GM21390 (cell line): ENCODE measurements at regions not wholly inside any gene's neighbourhood (a gene's known extent, or its start where the extent isn't known, plus 50 kb on each side); places are given as distances from the start of the nearest gene placed in this dataset.
"Not testable (repeated sequence)": the region's sequence is repeated elsewhere in the genome, so short reads cannot be mapped to it uniquely, and the experiment has no call there.

Experiments
- ATAC-seq: cut with Tn5 transposase; IDR thresholded peaks from one replicate; pipeline ENCODE4 v1.9.1; 2021; ENCODE audit not compliant: unreplicated experiment

DNA sequence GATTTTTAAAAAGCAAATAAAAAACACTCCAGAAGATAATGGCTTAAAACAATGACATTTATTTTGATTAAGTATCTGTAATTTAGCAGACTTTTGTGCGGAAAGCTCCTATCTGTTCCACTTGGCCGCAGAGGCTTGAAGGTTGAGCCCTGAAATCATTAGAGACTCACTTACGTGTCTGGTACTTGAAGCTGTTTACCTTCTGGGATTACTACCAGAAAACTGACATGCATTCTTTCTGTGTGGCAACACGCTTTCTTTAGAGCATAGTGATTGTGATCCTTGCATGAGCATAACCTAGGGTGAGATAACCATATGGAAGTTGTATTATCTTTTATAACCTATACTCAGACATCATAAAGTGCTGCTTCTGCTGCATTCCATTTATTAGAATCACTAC is 298.5 kb downstream of the SI start:
- ATAC-seq = no peak

DNA sequence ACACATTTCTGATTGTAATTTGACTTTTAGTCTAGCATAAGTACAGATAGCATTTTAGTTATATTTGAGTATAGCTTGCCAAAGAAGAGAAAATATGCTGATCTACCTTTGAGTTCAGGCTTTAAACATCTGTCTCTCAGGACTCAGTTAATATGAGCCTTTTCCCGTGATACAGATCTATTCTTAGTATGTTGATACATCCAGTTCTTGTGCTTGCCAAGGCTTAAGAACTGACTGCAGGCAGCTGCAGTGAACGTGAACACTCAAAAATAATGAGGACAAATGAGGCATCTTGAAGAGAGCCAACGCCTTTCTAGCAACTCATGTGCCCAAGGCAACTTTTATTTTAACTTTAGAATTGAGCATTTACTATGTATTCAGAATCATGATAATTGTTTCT is 325.5 kb downstream of the SI start:
- no peak for ATAC-seq

DNA sequence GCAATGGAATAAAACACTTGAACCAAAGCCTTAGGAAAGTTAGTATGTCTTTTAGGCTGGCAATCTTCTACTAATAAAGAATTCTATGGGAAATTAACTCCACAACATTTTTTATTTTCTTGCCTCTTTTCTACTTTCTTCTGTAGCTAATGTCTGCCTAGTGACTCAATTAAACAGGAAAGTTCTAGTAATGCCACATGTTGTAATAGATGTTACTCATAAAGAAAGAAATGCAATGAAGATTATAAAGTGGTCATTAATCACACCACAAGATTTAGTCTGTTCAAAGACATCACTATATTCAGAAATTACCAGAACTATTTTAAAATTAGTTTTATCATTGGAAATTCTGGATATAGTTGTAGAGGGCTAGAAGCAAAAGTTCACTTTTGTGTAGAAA is 329.7 kb downstream of the SI start:
- ATAC-seq = no peak

DNA sequence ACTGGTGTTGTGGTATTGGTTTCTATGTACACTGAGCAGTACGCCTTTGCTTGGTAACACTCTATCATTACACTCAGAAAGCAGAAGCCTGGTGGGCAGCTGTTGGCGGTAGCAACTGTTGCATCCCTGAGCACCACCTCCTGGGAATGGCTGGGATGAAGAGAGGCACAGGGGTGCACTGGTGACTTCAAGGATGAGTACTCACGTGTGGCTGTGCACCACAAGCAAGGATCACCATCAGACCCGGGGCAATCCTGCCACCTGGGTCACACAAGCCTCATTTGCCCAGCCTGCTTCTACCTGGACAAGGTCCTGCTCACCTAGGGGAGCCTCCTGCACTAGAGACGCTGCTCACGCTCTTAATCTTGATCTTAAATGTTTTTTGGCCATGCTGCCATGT is 336.4 kb downstream of the SI start:
- no peak for ATAC-seq

GRCh38 chr3:164737174-164737573 is 341.1 kb downstream of the SI start:
- ATAC-seq = no peak

DNA sequence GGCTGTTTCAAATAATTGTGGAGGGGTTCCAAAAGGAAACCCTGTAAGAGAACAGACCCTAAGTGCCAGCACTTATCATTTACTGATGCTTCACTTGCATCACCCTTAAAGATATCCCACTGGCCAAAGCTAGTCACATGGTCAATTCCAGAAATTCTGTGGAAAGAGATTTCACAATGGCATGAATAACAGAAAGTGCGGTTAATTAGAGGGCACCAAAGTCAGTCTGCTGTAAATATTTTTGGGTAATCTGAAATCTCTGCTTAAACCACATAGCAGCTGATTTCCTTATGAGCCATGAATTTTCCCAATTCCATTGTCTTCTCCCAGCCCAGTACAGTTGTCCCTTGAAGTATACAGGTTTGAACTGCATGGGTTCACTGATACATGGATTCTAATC is 346.1 kb downstream of the SI start:
- ATAC-seq = no peak

- ATAC-seq = no peak
Measured at GRCh38 chr3:164730815-164731360, 347.4 kb downstream of the SI start.

DNA sequence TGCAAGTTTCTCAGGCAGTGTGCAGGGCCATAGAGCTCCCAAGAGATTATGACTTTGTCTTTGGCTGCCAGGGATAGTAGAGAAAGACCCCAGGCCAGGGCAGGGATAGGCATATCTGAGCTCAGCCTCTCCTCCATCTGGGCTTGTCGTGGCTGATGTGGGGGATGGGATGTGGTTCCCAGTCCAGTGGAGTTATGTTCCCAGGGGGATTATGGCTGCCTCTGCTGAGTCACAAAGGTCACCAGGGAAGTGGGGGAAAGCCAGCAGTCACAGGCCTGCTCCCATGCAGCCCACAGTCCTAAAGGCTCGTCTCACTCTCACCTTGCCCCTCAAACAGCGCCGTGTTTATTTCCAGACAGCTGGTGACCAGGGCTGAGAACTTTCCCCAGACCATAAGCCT is 354.9 kb downstream of the SI start:
- no peak for ATAC-seq

DNA sequence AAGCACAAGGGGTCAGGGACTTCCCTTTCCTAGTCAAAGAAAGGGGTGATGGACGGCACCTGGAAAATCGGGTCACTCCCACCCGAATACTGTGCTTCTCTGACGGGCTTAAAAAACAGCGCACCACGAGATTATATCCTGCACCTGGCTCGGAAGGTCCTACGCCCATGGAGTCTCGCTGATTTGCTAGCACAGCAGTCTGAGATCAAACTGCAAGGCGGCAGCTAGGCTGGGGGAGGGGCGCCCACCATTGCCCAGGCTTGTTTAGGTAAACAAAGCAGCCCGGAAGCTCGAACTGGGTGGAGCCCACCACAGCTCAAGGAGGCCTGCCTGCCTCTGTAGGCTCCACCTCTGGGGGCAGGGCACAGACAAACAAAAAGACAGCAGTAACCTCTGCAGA is 375.5 kb downstream of the SI start:
- not testable (repeated sequence) for ATAC-seq

GRCh38 chr3:164687902-164688301 is 390.4 kb downstream of the SI start:
- no peak for ATAC-seq

GRCh38 chr3:164687211-164687610 is 391.1 kb downstream of the SI start:
- ATAC-seq = no peak

- ATAC-seq = no peak
Measured at GRCh38 chr3:164683489-164683888, 394.8 kb downstream of the SI start.

GRCh38 chr3:164679245-164679644 is 399.1 kb downstream of the SI start:
- no peak for ATAC-seq

DNA sequence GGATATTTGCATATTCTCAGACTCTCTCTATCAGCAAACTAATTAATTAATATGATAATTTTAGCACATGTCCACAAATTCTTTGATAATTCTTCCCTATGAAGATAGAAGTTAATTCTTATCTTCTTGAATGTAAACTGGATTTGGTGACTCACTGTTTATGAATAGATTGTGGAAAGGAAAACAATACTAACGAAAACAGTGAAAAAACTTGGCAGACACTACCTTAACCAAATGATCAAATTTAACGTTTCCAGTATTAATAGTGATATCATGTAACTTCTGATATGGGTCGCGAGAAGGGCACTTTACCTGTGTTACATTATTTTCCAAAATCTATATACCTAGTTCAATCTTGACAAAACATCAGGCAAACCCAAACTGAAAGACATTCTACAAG is 401.0 kb downstream of the SI start:
- ATAC-seq = no peak

DNA sequence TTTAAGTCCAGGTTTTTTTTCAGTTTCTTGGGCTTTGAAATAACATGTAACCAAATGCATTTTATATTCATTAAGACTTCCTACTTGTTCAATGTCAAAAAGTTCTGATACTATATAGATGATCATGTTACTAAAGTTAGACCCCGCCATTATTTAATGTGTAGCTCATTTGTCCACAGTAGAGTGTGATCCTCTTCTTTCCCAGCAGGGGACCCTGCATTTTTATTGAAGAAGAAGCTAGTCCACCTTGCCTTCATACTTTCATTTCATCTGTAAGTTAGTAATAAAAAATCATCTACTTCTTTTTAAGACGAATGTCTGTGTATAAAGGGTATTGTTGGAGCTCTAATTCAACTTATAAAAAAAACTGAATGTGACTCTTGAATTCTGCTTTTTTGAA is 404.6 kb downstream of the SI start:
- no peak for ATAC-seq

DNA sequence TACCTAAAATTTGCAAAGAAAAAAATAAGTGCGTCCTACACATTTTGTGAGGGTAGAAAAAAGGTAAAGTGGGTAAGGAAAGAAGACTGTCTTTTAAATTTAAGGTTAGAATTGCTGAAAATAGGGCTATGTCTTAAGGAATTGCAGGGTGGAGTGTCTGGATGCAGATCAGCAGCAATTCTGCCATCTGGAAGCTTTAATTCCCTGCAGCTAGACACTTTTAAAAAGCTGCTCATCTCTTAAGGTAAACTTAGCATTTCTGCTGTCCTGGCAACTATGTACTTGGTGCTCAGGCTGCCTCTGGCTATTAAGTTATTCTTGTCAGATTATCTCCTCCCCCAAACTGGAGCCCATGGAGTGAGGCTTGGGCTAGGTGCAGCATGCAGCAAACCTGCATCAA is 420.2 kb downstream of the SI start:
- no peak for ATAC-seq

GRCh38 chr3:164657631-164658030 is 420.7 kb downstream of the SI start:
- no peak for ATAC-seq

DNA sequence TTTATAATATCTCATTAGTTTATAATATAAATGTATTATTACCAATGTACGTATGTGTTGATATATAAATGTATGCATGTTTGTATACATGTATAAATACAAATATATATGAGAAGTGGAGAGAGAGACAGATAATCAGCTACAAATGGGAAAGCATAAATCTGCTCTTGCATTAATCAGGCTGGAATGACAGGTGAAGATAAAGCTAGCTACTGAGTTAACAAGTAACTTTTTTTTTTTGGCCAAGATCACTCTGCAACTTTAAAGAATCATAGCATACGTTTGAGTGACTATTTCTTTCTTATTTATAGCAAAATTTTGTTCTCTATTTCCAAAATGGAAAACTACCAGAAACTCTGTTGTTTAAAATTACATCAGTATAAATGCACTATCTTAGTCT is 422.8 kb downstream of the SI start:
- no peak for ATAC-seq

DNA sequence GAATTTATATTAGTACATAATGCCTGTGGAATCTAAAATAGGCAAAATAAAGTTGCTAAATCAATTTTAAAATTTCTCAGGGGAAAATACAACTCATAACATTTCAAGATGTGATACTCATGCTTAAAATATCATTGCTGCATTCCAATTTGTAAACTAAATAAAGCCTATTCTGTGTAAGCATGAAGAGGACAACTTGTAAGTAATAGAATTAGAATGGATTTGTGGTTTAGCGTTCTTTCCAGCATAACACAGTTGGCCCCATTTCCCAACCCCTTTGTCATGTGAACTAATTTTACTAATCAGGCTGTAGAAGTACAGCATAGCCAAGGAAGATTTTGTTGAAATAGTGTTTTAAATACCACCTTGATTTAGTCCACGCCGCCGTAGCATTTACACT is 437.2 kb downstream of the SI start:
- ATAC-seq = no peak

- no peak for ATAC-seq
Measured at GRCh38 chr3:164640591-164640990, 437.7 kb downstream of the SI start.

DNA sequence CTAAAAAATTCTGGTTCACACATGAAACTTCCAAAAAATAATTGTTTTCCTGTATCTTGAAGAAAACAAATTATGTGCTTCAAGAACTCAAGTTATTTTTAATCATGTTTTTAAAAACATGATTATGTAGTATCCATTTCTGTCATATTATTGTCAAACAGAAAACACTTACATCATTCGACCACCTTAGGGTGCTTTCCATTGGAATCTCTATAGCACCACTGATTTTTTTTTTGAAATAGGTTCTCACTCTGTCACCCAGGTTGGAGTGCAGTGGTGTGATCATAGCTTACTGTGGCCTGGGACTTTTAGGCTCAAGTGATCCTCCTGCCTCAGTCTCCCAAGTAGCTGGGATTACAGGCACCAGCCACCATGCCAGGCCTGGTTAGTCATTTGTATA is 457.3 kb downstream of the SI start:
- ATAC-seq = no peak

GRCh38 chr3:164620423-164620822 is 457.9 kb downstream of the SI start:
- no peak for ATAC-seq

- ATAC-seq = no peak
Measured at GRCh38 chr3:164612751-164613150, 465.5 kb downstream of the SI start.
